ENCODE measurements at regions not wholly inside any gene's neighbourhood (a gene's known extent, or its start where the extent isn't known, plus 50 kb on each side); places are given as distances from the start of the nearest gene placed in this dataset.

GRCh38 chrX:42519666-42520231 is 258.2 kb downstream of the PPP1R2C start:
- no peak for DNase-seq (ENCODE audit: low spot score)

DNA sequence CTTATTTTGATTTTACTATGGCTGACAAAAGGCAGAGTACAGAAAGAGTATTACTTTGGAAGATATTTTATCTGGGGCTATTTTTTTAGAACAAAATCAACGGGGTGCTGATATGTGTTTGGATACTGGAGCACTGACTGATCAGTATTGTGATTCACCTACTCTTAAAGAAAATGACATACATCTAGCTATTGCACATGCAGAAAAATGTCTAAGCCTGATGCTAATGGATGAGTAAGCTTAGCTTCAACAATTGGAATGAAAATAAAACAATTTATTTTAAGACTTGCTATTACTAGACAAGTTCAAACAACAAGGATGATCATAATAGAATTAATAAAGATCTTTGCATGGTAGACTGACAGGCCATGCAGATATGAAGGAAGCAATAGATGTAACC is 262.0 kb downstream of the PPP1R2C start:
- no peak for DNase-seq (ENCODE audit: low spot score)

GRCh38 chrX:42505016-42505415 is 272.9 kb downstream of the PPP1R2C start:
- DNase-seq (ENCODE audit: low spot score) = no peak

- no peak for DNase-seq (ENCODE audit: low spot score)
These were observed 278.3 kb downstream of the PPP1R2C start for GRCh38 chrX:42499620-42500019.

GRCh38 chrX:42497356-42497755 is 280.6 kb downstream of the PPP1R2C start:
- DNase-seq (ENCODE audit: low spot score) = no peak

DNA sequence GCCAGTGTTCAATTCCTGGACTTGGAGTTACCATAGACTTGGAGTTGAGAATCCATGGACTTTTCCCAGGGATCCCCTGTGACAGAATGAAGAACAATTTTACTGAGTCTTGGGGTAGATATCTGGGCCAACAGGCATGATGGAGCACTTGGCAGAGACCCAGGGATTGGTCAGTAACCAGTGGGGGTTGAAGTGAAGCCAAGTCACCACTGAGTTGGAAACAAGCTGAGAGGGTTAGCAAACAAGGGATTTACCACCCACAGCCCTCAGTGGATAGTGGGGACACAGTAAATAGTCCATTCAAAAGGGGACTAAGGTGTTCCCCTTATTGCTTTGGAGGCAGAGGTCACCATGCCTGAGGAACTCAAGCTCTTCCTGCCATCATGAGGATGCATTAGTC is 281.7 kb downstream of the PPP1R2C start:
- DNase-seq (ENCODE audit: low spot score) = no peak

DNA sequence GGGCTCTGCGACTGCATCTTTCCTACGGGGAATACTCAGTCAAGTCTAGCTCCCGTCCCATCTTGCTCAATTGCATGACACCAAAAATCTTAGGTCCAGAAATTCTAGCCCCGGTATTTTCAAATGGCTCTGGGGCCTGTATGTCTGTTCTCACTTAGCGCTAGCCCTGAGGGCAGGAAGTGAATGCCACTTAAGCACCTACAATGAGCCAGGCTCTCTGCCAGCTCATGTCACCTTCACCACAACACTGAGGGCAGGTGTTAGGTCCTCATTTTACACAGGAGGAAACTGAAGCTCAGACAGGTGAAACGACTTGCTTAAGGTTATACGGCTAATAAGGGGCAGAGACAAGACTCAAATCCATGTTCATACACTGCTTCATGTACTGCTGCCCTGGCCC is 282.8 kb downstream of the PPP1R2C start:
- no peak for DNase-seq (ENCODE audit: low spot score)

GRCh38 chrX:42491137-42491907 is 286.6 kb downstream of the PPP1R2C start:
- DNase-seq (ENCODE audit: low spot score) = no peak

DNA sequence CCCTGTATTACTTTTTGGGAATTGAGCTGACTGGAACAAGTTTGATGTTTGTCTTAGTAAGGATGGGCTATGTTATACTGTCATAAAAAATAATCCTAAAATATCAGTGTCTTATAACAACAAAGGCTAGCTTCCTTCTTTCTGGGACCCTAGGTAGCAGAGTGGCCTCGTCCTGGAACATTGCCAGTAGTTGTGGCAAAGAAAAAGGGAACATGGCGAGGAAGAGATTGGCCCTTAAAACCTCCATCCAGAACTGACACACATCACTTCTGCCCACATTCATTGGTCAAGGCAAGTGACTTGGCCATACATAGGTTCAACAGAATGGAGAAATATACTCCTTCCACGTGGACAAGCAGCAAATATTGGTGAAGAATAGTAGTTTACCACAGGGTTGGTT is 287.9 kb downstream of the PPP1R2C start:
- no peak for DNase-seq (ENCODE audit: low spot score)

DNA sequence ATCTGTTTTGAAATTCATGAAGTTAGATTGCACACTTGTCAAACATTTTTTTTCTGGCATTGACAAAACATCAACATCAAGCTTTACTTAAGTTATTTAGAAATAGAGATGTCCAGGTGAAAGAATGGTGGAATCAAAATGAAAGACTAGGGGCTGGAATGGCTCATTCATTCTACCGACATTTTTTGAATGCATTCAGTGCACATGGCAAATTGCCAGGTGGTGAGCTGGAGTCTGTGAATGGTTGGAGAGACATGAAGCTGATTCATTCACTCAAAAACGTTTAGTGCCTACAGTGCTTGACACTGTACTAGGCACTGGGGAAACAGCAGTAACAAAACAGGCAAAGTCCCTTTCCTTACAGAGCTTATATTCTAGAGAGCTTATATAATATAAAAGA is 292.4 kb downstream of the PPP1R2C start:
- DNase-seq (ENCODE audit: low spot score) = no peak

- DNase-seq (ENCODE audit: low spot score) = no peak
These were observed 293.7 kb downstream of the PPP1R2C start for GRCh38 chrX:42484233-42484632.

DNA sequence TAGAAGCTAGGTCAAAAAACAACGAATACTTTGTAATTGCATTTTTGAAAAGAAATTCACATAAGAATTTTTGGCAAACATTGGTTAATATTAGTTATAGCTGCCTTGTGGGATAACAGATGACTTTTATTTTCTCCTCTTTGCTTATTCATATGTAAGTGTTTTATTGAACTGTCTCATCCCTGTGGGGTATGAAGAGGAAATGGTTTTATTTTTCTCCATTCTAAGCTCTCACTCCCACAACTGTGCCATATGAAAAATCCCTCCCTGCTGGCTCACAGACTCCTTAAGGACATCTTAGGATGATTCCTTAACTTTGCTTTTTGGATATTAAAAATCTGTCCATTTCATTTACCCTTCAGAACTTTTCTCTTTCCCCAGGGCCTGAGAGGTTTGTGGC is 300.6 kb downstream of the PPP1R2C start:
- no peak for DNase-seq (ENCODE audit: low spot score)

DNA sequence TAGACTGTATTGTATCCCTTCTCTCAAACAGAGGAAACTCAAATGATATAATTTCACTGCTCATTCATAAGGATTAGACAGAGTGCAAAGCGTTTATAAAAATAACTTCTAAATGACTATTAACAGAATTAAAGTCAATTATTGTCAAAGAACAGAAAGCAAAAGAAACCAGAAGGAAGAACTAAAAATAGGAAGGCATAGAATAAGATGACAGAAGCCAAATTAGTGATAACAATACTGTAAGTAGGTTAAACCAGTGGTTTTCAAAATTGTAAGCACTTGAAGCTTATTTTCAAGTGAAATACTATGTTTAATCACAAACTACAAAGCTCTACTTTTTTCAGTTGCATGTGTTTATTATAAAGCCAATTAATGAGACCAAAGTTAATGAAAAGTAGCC is 305.2 kb downstream of the PPP1R2C start:
- DNase-seq (ENCODE audit: low spot score) = no peak

- DNase-seq (ENCODE audit: low spot score) = no peak
These were observed 311.5 kb downstream of the PPP1R2C start for GRCh38 chrX:42466332-42467046.

- DNase-seq (ENCODE audit: low spot score) = no peak
These were observed 312.1 kb downstream of the PPP1R2C start for GRCh38 chrX:42465821-42466220.

- DNase-seq (ENCODE audit: low spot score) = no peak
These were observed 314.1 kb downstream of the PPP1R2C start for GRCh38 chrX:42463706-42464490.

DNA sequence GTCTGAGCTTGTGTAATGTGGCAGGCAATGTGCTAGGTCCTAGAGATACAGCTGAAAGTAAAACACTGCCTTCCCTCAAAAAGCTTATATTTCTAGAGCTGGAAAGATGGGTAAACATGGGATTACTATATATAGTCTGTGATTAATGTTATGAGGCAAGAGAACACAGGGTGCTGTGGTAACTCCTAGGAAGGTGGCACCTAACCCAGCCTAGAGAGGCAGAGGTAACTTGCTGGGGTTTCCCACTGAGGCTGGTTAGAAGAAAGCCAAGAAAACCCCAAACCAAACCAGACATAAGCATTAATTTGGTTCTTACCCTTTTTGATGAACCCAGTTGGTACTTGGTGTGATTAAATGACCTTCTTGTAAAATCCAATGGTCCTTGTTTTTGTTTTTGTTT is 315.0 kb downstream of the PPP1R2C start:
- no peak for DNase-seq (ENCODE audit: low spot score)

DNA sequence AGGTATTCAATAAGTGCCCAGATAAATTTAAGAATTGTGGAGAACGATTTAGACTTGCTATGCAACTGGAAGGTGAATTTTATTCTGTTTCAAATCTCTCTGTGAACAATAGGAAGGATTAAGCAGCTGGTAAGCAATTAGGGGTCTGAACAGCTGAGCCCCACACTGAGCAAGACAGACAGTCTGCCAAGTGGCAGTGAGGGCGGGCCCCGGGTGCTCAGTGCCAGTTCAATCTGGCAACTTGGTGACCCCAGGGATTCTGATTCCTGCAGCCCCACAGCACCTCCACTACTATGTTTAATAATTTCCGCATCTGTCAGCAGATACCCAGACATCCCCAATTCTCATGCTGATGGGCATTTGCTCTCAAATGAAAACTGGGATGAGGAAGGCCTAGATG is 317.3 kb downstream of the PPP1R2C start:
- no peak for DNase-seq (ENCODE audit: low spot score)

DNA sequence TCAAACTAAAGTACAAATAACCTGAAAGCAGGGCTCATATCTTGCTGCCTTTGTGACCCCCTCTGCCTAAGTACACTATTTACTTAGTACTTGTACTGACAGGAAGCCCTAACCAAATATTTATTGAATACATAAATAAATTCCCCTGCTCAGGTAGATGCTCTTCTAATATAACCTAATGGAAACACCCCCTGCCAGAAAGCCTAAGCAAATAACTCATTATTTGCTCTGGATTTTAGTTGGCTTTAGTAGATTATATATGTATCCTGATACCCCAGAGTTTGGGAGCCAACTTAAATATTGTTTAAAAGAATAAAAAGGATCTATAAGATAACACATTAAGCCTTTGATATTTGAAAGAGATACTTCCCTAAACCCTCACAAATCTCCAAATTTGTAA is 318.2 kb downstream of the PPP1R2C start:
- no peak for DNase-seq (ENCODE audit: low spot score)

- no peak for DNase-seq (ENCODE audit: low spot score)
These were observed 321.7 kb downstream of the PPP1R2C start for GRCh38 chrX:42456176-42456700.

- no peak for DNase-seq (ENCODE audit: low spot score)
These were observed 327.7 kb downstream of the PPP1R2C start for GRCh38 chrX:42450228-42450627.

GRCh38 chrX:42443267-42443666 is 334.7 kb downstream of the PPP1R2C start:
- no peak for DNase-seq (ENCODE audit: low spot score)

All from putamen (tissue), 1 donor.